ENCODE measurements at regions not wholly inside any gene's neighbourhood (a gene's known extent, or its start where the extent isn't known, plus 50 kb on each side); places are given as distances from the start of the nearest gene placed in this dataset.
"Not testable (repeated sequence)": the region's sequence is repeated elsewhere in the genome, so short reads cannot be mapped to it uniquely, and the experiment has no call there.

- Histone ChIP-seq H3K9me3 (ENCODE audit: control insufficient read depth in 2 of 2, insufficient read depth in 1 of 2, low read depth in 1 of 2, low read length in 1 of 2) (no peaks in the 10 kb centered on the region), H3K27me3 (ENCODE audit: control insufficient read depth in 1 of 2, insufficient read depth in 2 of 2, low read length in 2 of 2) (no peaks in the 10 kb centered on the region), H3K27ac (ENCODE audit: low read depth in 2 of 2, low read length in 1 of 2) (no peak overlapping the region), H3K4me1 (ENCODE audit: control insufficient read depth in 2 of 2, insufficient read depth in 2 of 2, low read length in 1 of 2) (no peaks in the 10 kb centered on the region), H3K36me3 (ENCODE audit: control insufficient read depth in 2 of 2, insufficient read depth in 2 of 2, low read length in 1 of 2) (no peaks in the 10 kb centered on the region), H3K4me3 (ENCODE audit: low read depth in 1 of 2, low read length in 2 of 2) (no peak overlapping the region)
- 52 to 68% methylated on average over 1 of the region's 1 CpG for WGBS, 2 donors
These were observed 117.2 kb downstream of the SLC25A46 start for GRCh38 chr5:110855961-110856360.

GRCh38 chr5:110865400-110866094 is 126.7 kb downstream of the SLC25A46 start:
- Histone ChIP-seq H3K27ac (ENCODE audit: low read depth in 2 of 2, low read length in 1 of 2) (no peak overlapping the region), H3K4me1 (ENCODE audit: control insufficient read depth in 2 of 2, insufficient read depth in 2 of 2, low read length in 1 of 2) (no peaks in the 10 kb centered on the region), H3K4me3 (ENCODE audit: low read depth in 1 of 2, low read length in 2 of 2) (no peak overlapping the region), H3K27me3 (ENCODE audit: control insufficient read depth in 1 of 2, insufficient read depth in 2 of 2, low read length in 2 of 2) (no peaks in the 10 kb centered on the region), H3K9me3 (ENCODE audit: control insufficient read depth in 2 of 2, insufficient read depth in 1 of 2, low read depth in 1 of 2, low read length in 1 of 2) (no peaks in the 10 kb centered on the region), H3K36me3 (ENCODE audit: control insufficient read depth in 2 of 2, insufficient read depth in 2 of 2, low read length in 1 of 2) (no peaks in the 10 kb centered on the region)
- WGBS, 2 donors = 73 to 76% methylated on average over 4 of the region's 4 CpGs

- H3K4me3 ChIP-seq (ENCODE audit: low read depth in 1 of 2, low read length in 2 of 2) = no peak overlapping the region
- H3K36me3 ChIP-seq (ENCODE audit: control insufficient read depth in 2 of 2, insufficient read depth in 2 of 2, low read length in 1 of 2) = no peaks in the 10 kb centered on the region
- no peaks in the 10 kb centered on the region for H3K4me1 ChIP-seq (ENCODE audit: control insufficient read depth in 2 of 2, insufficient read depth in 2 of 2, low read length in 1 of 2)
- no peak overlapping the region for H3K27ac ChIP-seq (ENCODE audit: low read depth in 2 of 2, low read length in 1 of 2)
- no peaks in the 10 kb centered on the region for H3K27me3 ChIP-seq (ENCODE audit: control insufficient read depth in 1 of 2, insufficient read depth in 2 of 2, low read length in 2 of 2)
- no peaks in the 10 kb centered on the region for H3K9me3 ChIP-seq (ENCODE audit: control insufficient read depth in 2 of 2, insufficient read depth in 1 of 2, low read depth in 1 of 2, low read length in 1 of 2)
- 44 to 53% methylated on average over 4 of the region's 4 CpGs for WGBS, 2 donors
These were observed 131.1 kb downstream of the SLC25A46 start for GRCh38 chr5:110869927-110870326.

- no peak overlapping the region for H3K27ac ChIP-seq (ENCODE audit: low read depth in 2 of 2, low read length in 1 of 2)
- H3K36me3 ChIP-seq (ENCODE audit: control insufficient read depth in 2 of 2, insufficient read depth in 2 of 2, low read length in 1 of 2) = no peaks in the 10 kb centered on the region
- H3K27me3 ChIP-seq (ENCODE audit: control insufficient read depth in 1 of 2, insufficient read depth in 2 of 2, low read length in 2 of 2) = no peaks in the 10 kb centered on the region
- no peaks in the 10 kb centered on the region for H3K9me3 ChIP-seq (ENCODE audit: control insufficient read depth in 2 of 2, insufficient read depth in 1 of 2, low read depth in 1 of 2, low read length in 1 of 2)
- WGBS, 2 donors = 93 to 95% methylated on average over 15 of the region's 15 CpGs
- no peak overlapping the region for H3K4me3 ChIP-seq (ENCODE audit: low read depth in 1 of 2, low read length in 2 of 2)
- H3K4me1 ChIP-seq (ENCODE audit: control insufficient read depth in 2 of 2, insufficient read depth in 2 of 2, low read length in 1 of 2) = no peaks in the 10 kb centered on the region
These were observed 133.4 kb downstream of the SLC25A46 start for GRCh38 chr5:110872200-110872599.

- Histone ChIP-seq H3K9me3 (ENCODE audit: control insufficient read depth in 2 of 2, insufficient read depth in 1 of 2, low read depth in 1 of 2, low read length in 1 of 2) (no peaks in the 10 kb centered on the region), H3K36me3 (ENCODE audit: control insufficient read depth in 2 of 2, insufficient read depth in 2 of 2, low read length in 1 of 2) (no peaks in the 10 kb centered on the region), H3K27ac (ENCODE audit: low read depth in 2 of 2, low read length in 1 of 2) (no peak overlapping the region), H3K27me3 (ENCODE audit: control insufficient read depth in 1 of 2, insufficient read depth in 2 of 2, low read length in 2 of 2) (no peaks in the 10 kb centered on the region), H3K4me3 (ENCODE audit: low read depth in 1 of 2, low read length in 2 of 2) (no peak overlapping the region), H3K4me1 (ENCODE audit: control insufficient read depth in 2 of 2, insufficient read depth in 2 of 2, low read length in 1 of 2) (no peaks in the 10 kb centered on the region)
- 87% methylated on average over 7 of the region's 7 CpGs for WGBS, 2 donors
These were observed 134.2 kb downstream of the SLC25A46 start for GRCh38 chr5:110872963-110873362.

- Histone ChIP-seq H3K36me3 (ENCODE audit: control insufficient read depth in 2 of 2, insufficient read depth in 2 of 2, low read length in 1 of 2) (no peaks in the 10 kb centered on the region), H3K4me3 (ENCODE audit: low read depth in 1 of 2, low read length in 2 of 2) (no peak overlapping the region), H3K9me3 (ENCODE audit: control insufficient read depth in 2 of 2, insufficient read depth in 1 of 2, low read depth in 1 of 2, low read length in 1 of 2) (no peaks in the 10 kb centered on the region), H3K27me3 (ENCODE audit: control insufficient read depth in 1 of 2, insufficient read depth in 2 of 2, low read length in 2 of 2) (no peaks in the 10 kb centered on the region), H3K27ac (ENCODE audit: low read depth in 2 of 2, low read length in 1 of 2) (no peak overlapping the region), H3K4me1 (ENCODE audit: control insufficient read depth in 2 of 2, insufficient read depth in 2 of 2, low read length in 1 of 2) (no peaks in the 10 kb centered on the region)
- 23 to 39% methylated on average over 3 of the region's 3 CpGs for WGBS, 2 donors
These were observed 135.1 kb downstream of the SLC25A46 start for GRCh38 chr5:110873773-110874437.

GRCh38 chr5:110875115-110875514 is 136.3 kb downstream of the SLC25A46 start:
- H3K27ac ChIP-seq (ENCODE audit: low read depth in 2 of 2, low read length in 1 of 2); H3K4me3 ChIP-seq (ENCODE audit: low read depth in 1 of 2, low read length in 2 of 2); H3K27me3 ChIP-seq (ENCODE audit: control insufficient read depth in 1 of 2, insufficient read depth in 2 of 2, low read length in 2 of 2); H3K9me3 ChIP-seq (ENCODE audit: control insufficient read depth in 2 of 2, insufficient read depth in 1 of 2, low read depth in 1 of 2, low read length in 1 of 2); H3K36me3 ChIP-seq (ENCODE audit: control insufficient read depth in 2 of 2, insufficient read depth in 2 of 2, low read length in 1 of 2); H3K4me1 ChIP-seq (ENCODE audit: control insufficient read depth in 2 of 2, insufficient read depth in 2 of 2, low read length in 1 of 2): not testable (repeated sequence)

- H3K4me1 ChIP-seq (ENCODE audit: control insufficient read depth in 2 of 2, insufficient read depth in 2 of 2, low read length in 1 of 2) = no peaks in the 10 kb centered on the region
- H3K27me3 ChIP-seq (ENCODE audit: control insufficient read depth in 1 of 2, insufficient read depth in 2 of 2, low read length in 2 of 2) = no peaks in the 10 kb centered on the region
- no peak overlapping the region for H3K4me3 ChIP-seq (ENCODE audit: low read depth in 1 of 2, low read length in 2 of 2)
- no peaks in the 10 kb centered on the region for H3K9me3 ChIP-seq (ENCODE audit: control insufficient read depth in 2 of 2, insufficient read depth in 1 of 2, low read depth in 1 of 2, low read length in 1 of 2)
- H3K27ac ChIP-seq (ENCODE audit: low read depth in 2 of 2, low read length in 1 of 2) = no peak overlapping the region
- no peaks in the 10 kb centered on the region for H3K36me3 ChIP-seq (ENCODE audit: control insufficient read depth in 2 of 2, insufficient read depth in 2 of 2, low read length in 1 of 2)
These were observed 139.3 kb downstream of the SLC25A46 start for GRCh38 chr5:110878115-110878514.

GRCh38 chr5:110879675-110880074 is 140.9 kb downstream of the SLC25A46 start:
- Histone ChIP-seq H3K4me1 (ENCODE audit: control insufficient read depth in 2 of 2, insufficient read depth in 2 of 2, low read length in 1 of 2) (no peaks in the 10 kb centered on the region), H3K27me3 (ENCODE audit: control insufficient read depth in 1 of 2, insufficient read depth in 2 of 2, low read length in 2 of 2) (no peaks in the 10 kb centered on the region), H3K27ac (ENCODE audit: low read depth in 2 of 2, low read length in 1 of 2) (peak overlapping the region in 1 of 2 donors; percentile 41), H3K4me3 (ENCODE audit: low read depth in 1 of 2, low read length in 2 of 2) (no peak overlapping the region), H3K36me3 (ENCODE audit: control insufficient read depth in 2 of 2, insufficient read depth in 2 of 2, low read length in 1 of 2) (no peaks in the 10 kb centered on the region), H3K9me3 (ENCODE audit: control insufficient read depth in 2 of 2, insufficient read depth in 1 of 2, low read depth in 1 of 2, low read length in 1 of 2) (no peaks in the 10 kb centered on the region)
- WGBS, 2 donors = 49 to 68% methylated on average over 4 of the region's 4 CpGs

- 13 to 26% methylated on average over 2 of the region's 2 CpGs for WGBS, 2 donors
- no peak overlapping the region for H3K4me3 ChIP-seq (ENCODE audit: low read depth in 1 of 2, low read length in 2 of 2)
These were observed 141.6 kb downstream of the SLC25A46 start for GRCh38 chr5:110880413-110880812.

More at GRCh38 chr5:110880413-110880812, 141.6 kb downstream of the SLC25A46 start:
- Histone ChIP-seq H3K27ac (ENCODE audit: low read depth in 2 of 2, low read length in 1 of 2) (no peak overlapping the region), H3K27me3 (ENCODE audit: control insufficient read depth in 1 of 2, insufficient read depth in 2 of 2, low read length in 2 of 2) (no peaks in the 10 kb centered on the region), H3K4me1 (ENCODE audit: control insufficient read depth in 2 of 2, insufficient read depth in 2 of 2, low read length in 1 of 2) (no peaks in the 10 kb centered on the region), H3K9me3 (ENCODE audit: control insufficient read depth in 2 of 2, insufficient read depth in 1 of 2, low read depth in 1 of 2, low read length in 1 of 2) (no peaks in the 10 kb centered on the region), H3K36me3 (ENCODE audit: control insufficient read depth in 2 of 2, insufficient read depth in 2 of 2, low read length in 1 of 2) (no peaks in the 10 kb centered on the region)

All from esophagus (tissue), 2 donors.